ENCODE measurements at regions not wholly inside any gene's neighbourhood (a gene's known extent, or its start where the extent isn't known, plus 50 kb on each side); places are given as distances from the start of the nearest gene placed in this dataset.

DNA sequence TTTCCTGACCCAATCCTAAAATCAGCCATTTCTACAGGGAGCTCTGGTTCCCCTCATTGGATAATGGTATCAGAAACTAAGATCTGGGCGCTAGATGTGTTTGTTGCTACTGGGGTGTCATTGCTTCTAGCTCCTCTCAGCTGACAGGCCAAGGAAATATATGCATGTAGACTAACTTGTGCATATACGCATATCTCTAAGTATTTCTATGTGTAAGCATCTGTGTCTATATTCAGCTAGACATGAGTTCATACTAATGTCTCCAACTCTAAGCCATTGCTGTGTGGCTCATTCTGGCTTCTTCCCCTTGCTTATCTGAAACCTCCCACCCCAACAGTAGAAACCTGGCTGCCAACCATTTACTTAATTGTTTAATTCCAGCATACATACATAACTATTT lies 130.3 kb upstream of the MAGI3 start:
- TF ChIP-seq, protein P1, sequence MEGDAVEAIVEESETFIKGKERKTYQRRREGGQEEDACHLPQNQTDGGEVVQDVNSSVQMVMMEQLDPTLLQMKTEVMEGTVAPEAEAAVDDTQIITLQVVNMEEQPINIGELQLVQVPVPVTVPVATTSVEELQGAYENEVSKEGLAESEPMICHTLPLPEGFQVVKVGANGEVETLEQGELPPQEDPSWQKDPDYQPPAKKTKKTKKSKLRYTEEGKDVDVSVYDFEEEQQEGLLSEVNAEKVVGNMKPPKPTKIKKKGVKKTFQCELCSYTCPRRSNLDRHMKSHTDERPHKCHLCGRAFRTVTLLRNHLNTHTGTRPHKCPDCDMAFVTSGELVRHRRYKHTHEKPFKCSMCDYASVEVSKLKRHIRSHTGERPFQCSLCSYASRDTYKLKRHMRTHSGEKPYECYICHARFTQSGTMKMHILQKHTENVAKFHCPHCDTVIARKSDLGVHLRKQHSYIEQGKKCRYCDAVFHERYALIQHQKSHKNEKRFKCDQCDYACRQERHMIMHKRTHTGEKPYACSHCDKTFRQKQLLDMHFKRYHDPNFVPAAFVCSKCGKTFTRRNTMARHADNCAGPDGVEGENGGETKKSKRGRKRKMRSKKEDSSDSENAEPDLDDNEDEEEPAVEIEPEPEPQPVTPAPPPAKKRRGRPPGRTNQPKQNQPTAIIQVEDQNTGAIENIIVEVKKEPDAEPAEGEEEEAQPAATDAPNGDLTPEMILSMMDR (IDR thresholded peaks at IDR 0.05; ENCODE audit: low read depth, low read length) = no peak
- no peak for TF ChIP-seq POLR2A (IDR thresholded peaks at IDR 0.05; ENCODE audit: extremely low read depth, insufficient read length)

All from NB4 (cell line).